Type B pancreatic cell (in vitro differentiated cells): ENCODE measurements at regions not wholly inside any gene's neighbourhood (a gene's known extent, or its start where the extent isn't known, plus 50 kb on each side); places are given as distances from the start of the nearest gene placed in this dataset.

Source experiments
- DNase-seq: peaks from one replicate; pipeline ENCODE4 v3.0.0; 2021; ENCODE audit warnings: mixed read lengths; ENCODE audit not compliant: unreplicated experiment; ENCODE audit errors: extremely low spot score
- H3K27ac Mint-ChIP-seq: 2 replicates; pipeline ENCODE4 v1.8.0; 2021; ENCODE audit warnings: mild to moderate bottlenecking, mixed read lengths
- H3K27me3 Mint-ChIP-seq: 2 replicates; pipeline ENCODE4 v1.8.0; 2021; ENCODE audit warnings: mixed read lengths
- H3K36me3 Mint-ChIP-seq: 2 replicates; pipeline ENCODE4 v1.8.0; 2021; ENCODE audit warnings: mixed read lengths
- H3K4me1 Mint-ChIP-seq: one replicate; pipeline ENCODE4 v1.8.0; 2021; ENCODE audit warnings: mixed read lengths; ENCODE audit not compliant: unreplicated experiment
- H3K4me3 Mint-ChIP-seq: 2 replicates; pipeline ENCODE4 v1.8.0; 2021; ENCODE audit warnings: mild to moderate bottlenecking, mixed read lengths
- H3K9me3 Mint-ChIP-seq: 2 replicates; pipeline ENCODE4 v1.8.0; 2021; ENCODE audit warnings: mixed read lengths
- CTCF ChIP-seq: fragments of 200-600 bp; sonication (generic); conservative IDR thresholded peaks from 2 replicates; pipeline ENCODE4 v1.5.0; 2021; ENCODE audit warnings: antibody characterized with exemption, mild to moderate bottlenecking

GRCh38 chr17:12580640-12581039 is 85.0 kb upstream of the MYOCD start:
- H3K27me3 Mint-ChIP-seq = peaks cover 18% of the 10 kb centered on the region
- TF ChIP-seq CTCF = no peak
- H3K4me3 Mint-ChIP-seq = no peak overlapping the region
- H3K4me1 Mint-ChIP-seq = peaks cover 11% of the 10 kb centered on the region
- H3K36me3 Mint-ChIP-seq = no peaks in the 10 kb centered on the region
- H3K27ac Mint-ChIP-seq = no peak overlapping the region
- DNase-seq = no peak
- peaks cover 4% of the 10 kb centered on the region for H3K9me3 Mint-ChIP-seq

- H3K36me3 Mint-ChIP-seq = no peaks in the 10 kb centered on the region
- H3K9me3 Mint-ChIP-seq = peaks cover 4% of the 10 kb centered on the region
- no peak for DNase-seq
- peaks cover 3% of the 10 kb centered on the region for H3K4me1 Mint-ChIP-seq
- TF ChIP-seq CTCF = no peak
- H3K27ac Mint-ChIP-seq = no peak overlapping the region
- H3K27me3 Mint-ChIP-seq = peaks cover 18% of the 10 kb centered on the region
- H3K4me3 Mint-ChIP-seq = no peak overlapping the region
Measured at GRCh38 chr17:12584727-12585126, 81.0 kb upstream of the MYOCD start.

GRCh38 chr17:12588531-12588930 is 77.2 kb upstream of the MYOCD start:
- DNase-seq = no peak
- Mint-ChIP-seq H3K27ac (no peak overlapping the region), H3K4me1 (no peaks in the 10 kb centered on the region), H3K9me3 (no peaks in the 10 kb centered on the region), H3K27me3 (peaks cover 10% of the 10 kb centered on the region), H3K36me3 (no peaks in the 10 kb centered on the region), H3K4me3 (no peak overlapping the region)
- no peak for TF ChIP-seq CTCF

GRCh38 chr17:12590417-12590816 is 75.3 kb upstream of the MYOCD start:
- H3K27ac Mint-ChIP-seq = no peak overlapping the region
- H3K9me3 Mint-ChIP-seq = no peaks in the 10 kb centered on the region
- H3K4me3 Mint-ChIP-seq = no peak overlapping the region
- H3K36me3 Mint-ChIP-seq = no peaks in the 10 kb centered on the region
- no peak for TF ChIP-seq CTCF
- no peak for DNase-seq
- no peaks in the 10 kb centered on the region for H3K4me1 Mint-ChIP-seq
- no peaks in the 10 kb centered on the region for H3K27me3 Mint-ChIP-seq

GRCh38 chr17:12591021-12591735 is 74.5 kb upstream of the MYOCD start:
- no peaks in the 10 kb centered on the region for H3K9me3 Mint-ChIP-seq
- H3K4me1 Mint-ChIP-seq = no peaks in the 10 kb centered on the region
- no peaks in the 10 kb centered on the region for H3K36me3 Mint-ChIP-seq
- no peak for DNase-seq
- H3K27me3 Mint-ChIP-seq = no peaks in the 10 kb centered on the region
- H3K4me3 Mint-ChIP-seq = no peak overlapping the region
- H3K27ac Mint-ChIP-seq = no peak overlapping the region
- TF ChIP-seq CTCF = no peak

- no peak for TF ChIP-seq CTCF
- no peak overlapping the region for H3K4me3 Mint-ChIP-seq
- no peaks in the 10 kb centered on the region for H3K9me3 Mint-ChIP-seq
Measured at GRCh38 chr17:12592941-12593340, 72.7 kb upstream of the MYOCD start.

More at GRCh38 chr17:12592941-12593340, 72.7 kb upstream of the MYOCD start:
- Mint-ChIP-seq H3K27me3 (no peaks in the 10 kb centered on the region), H3K27ac (no peak overlapping the region), H3K4me1 (no peaks in the 10 kb centered on the region), H3K36me3 (no peaks in the 10 kb centered on the region)
- DNase-seq = no peak
